ENCODE measurements at regions not wholly inside any gene's neighbourhood (a gene's known extent, or its start where the extent isn't known, plus 50 kb on each side); places are given as distances from the start of the nearest gene placed in this dataset.

- TF ChIP-seq CTCF (conservative IDR thresholded peaks at IDR 0.05; ENCODE audit: low read depth, low read length) (no peak), EZH2 (IDR thresholded peaks at IDR 0.05; ENCODE audit: low read length, unreplicated experiment) (no peak)
Observed at GRCh38 chr11:105333153-105333552, 193.6 kb upstream of the CARD18 start.

Measured in PC-3 (cell line).